Fibroblast of lung (primary cell): ENCODE measurements at regions not wholly inside any gene's neighbourhood (a gene's known extent, or its start where the extent isn't known, plus 50 kb on each side); places are given as distances from the start of the nearest gene placed in this dataset.

Source experiments
- DNase-seq, 2 donors: peaks; one replicate each; pipeline versions ENCODE4 v3.0.0 to v3.0.0-alpha.2; 2010; ENCODE audit warnings: low read depth in 2 of 2
- H2AFZ ChIP-seq: 2 replicates; pipeline ENCODE4 v1.5.1; 2012; ENCODE audit warnings: low read length, control low read depth, inconsistent platforms
- H3K27ac ChIP-seq: 2 replicates; pipeline ENCODE4 v1.5.1; 2011; ENCODE audit warnings: low read length, control low read depth; ENCODE audit not compliant: insufficient read depth
- H3K27me3 ChIP-seq: 2 replicates; pipeline ENCODE4 v1.5.1; 2011; ENCODE audit warnings: mild to moderate bottlenecking, low read length; ENCODE audit not compliant: control insufficient read depth, insufficient read depth
- H3K36me3 ChIP-seq: 2 replicates; pipeline ENCODE4 v1.5.1; 2011; ENCODE audit warnings: low read length; ENCODE audit not compliant: control insufficient read depth, insufficient read depth
- H3K4me1 ChIP-seq: 2 replicates; pipeline ENCODE4 v1.5.1; 2011; ENCODE audit warnings: low read length; ENCODE audit not compliant: control insufficient read depth, insufficient read depth; ENCODE audit errors: extremely low read depth
- H3K4me2 ChIP-seq: 2 replicates; pipeline ENCODE4 v1.5.1; 2011; ENCODE audit warnings: low read length, control low read depth; ENCODE audit not compliant: insufficient read depth; ENCODE audit errors: extremely low read depth
- H3K4me3 ChIP-seq, 4 experiments: fragments of 200-600 bp in 1 of 4; sonication (generic) in 1 of 4; replicated peaks in 1 of 4; 2 replicates each; pipeline ENCODE4 v1.5.1; 2011 to 2016; ENCODE audit warnings: low read length in 4 of 4, low read depth in 3 of 4, mild to moderate bottlenecking in 3 of 4, control low read depth in 2 of 4, inconsistent platforms in 1 of 4, mixed read lengths in 1 of 4; ENCODE audit not compliant: insufficient read depth in 1 of 4; ENCODE audit errors: control extremely low read depth in 1 of 4
- H3K79me2 ChIP-seq: 2 replicates; pipeline ENCODE4 v1.5.1; 2012; ENCODE audit warnings: mild to moderate bottlenecking, low read length, inconsistent platforms; ENCODE audit not compliant: control insufficient read depth, insufficient read depth
- H3K9ac ChIP-seq: 2 replicates; pipeline ENCODE4 v1.5.1; 2011; ENCODE audit warnings: mild to moderate bottlenecking, low read length, control low read depth; ENCODE audit not compliant: insufficient read depth
- H3K9me3 ChIP-seq: 2 replicates; pipeline ENCODE4 v1.5.1; 2012; ENCODE audit warnings: low read depth, low read length; ENCODE audit not compliant: control insufficient read depth, insufficient read depth
- H4K20me1 ChIP-seq: 2 replicates; pipeline ENCODE4 v1.5.1; 2011; ENCODE audit warnings: low read length; ENCODE audit not compliant: control insufficient read depth, insufficient read depth; ENCODE audit errors: extremely low read depth
- EZH2 ChIP-seq: IDR thresholded peaks from 2 replicates; pipeline ENCODE4 v1.5.1; 2012; ENCODE audit warnings: low read length, control low read depth, mild to moderate bottlenecking; ENCODE audit errors: missing control alignments
- TF ChIP-seq, protein P1 (sequence below), 2 donors: IDR thresholded peaks in 1 of 2; conservative IDR thresholded peaks in 1 of 2; 1 replicate in 1 of 2; 2 replicates in 1 of 2; pipeline ENCODE4 v1.5.1; 2011 to 2012; ENCODE audit warnings: low read length in 2 of 2, control low read depth in 1 of 2, inconsistent platforms in 1 of 2, low read depth in 1 of 2, mild to moderate bottlenecking in 1 of 2

GRCh38 chr2:176540995-176541394, 271.8 kb downstream of the MTX2 start:
- H3K9me3 ChIP-seq: no peaks in the 10 kb centered on the region
- H3K9ac ChIP-seq: no peak overlapping the region
- no peak for DNase-seq
- no peaks in the 10 kb centered on the region for H3K4me1 ChIP-seq
- H3K79me2 ChIP-seq: no peaks in the 10 kb centered on the region
- no peaks in the 10 kb centered on the region for H4K20me1 ChIP-seq
- no peak overlapping the region for H3K27ac ChIP-seq
- H3K27me3 ChIP-seq: no peaks in the 10 kb centered on the region
- no peak overlapping the region for H2AFZ ChIP-seq
- no peaks in the 10 kb centered on the region for H3K36me3 ChIP-seq
- H3K4me3 ChIP-seq: no peak overlapping the region
- TF ChIP-seq, protein P1, sequence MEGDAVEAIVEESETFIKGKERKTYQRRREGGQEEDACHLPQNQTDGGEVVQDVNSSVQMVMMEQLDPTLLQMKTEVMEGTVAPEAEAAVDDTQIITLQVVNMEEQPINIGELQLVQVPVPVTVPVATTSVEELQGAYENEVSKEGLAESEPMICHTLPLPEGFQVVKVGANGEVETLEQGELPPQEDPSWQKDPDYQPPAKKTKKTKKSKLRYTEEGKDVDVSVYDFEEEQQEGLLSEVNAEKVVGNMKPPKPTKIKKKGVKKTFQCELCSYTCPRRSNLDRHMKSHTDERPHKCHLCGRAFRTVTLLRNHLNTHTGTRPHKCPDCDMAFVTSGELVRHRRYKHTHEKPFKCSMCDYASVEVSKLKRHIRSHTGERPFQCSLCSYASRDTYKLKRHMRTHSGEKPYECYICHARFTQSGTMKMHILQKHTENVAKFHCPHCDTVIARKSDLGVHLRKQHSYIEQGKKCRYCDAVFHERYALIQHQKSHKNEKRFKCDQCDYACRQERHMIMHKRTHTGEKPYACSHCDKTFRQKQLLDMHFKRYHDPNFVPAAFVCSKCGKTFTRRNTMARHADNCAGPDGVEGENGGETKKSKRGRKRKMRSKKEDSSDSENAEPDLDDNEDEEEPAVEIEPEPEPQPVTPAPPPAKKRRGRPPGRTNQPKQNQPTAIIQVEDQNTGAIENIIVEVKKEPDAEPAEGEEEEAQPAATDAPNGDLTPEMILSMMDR (conservative IDR thresholded peaks at IDR 0.05 in 1 of 2, IDR thresholded peaks at IDR 0.05 in 1 of 2; ENCODE audit: low read depth in 1 of 2, low read length in 2 of 2): no peak
- no peak for TF ChIP-seq EZH2
- no peak overlapping the region for H3K4me2 ChIP-seq

DNA sequence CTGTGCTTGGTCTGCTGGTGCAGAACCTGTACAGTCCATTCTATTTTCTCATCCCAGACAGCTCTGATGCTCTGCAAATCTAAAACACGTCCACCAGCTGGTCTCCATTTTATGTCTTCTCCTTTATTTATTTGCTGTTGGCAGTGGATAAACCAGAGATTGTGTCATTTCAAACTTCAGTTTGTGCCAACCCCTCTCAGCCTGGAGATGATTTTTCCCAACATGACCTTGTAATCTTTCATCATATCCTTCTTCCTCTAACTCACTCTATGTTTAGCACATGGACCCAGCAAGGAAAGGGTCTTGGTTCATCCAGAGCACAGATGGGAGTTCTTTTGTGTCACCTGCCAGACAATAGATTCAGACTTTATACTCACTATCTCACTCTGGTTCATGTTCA, 273.2 kb downstream of the MTX2 start:
- no peak overlapping the region for H3K9ac ChIP-seq
- H3K27ac ChIP-seq: no peak overlapping the region
- H3K4me1 ChIP-seq: no peaks in the 10 kb centered on the region
- H4K20me1 ChIP-seq: no peaks in the 10 kb centered on the region
- no peaks in the 10 kb centered on the region for H3K79me2 ChIP-seq
- no peak overlapping the region for H3K4me3 ChIP-seq
- H3K36me3 ChIP-seq: no peaks in the 10 kb centered on the region
- no peaks in the 10 kb centered on the region for H3K9me3 ChIP-seq
- TF ChIP-seq, protein P1 (conservative IDR thresholded peaks at IDR 0.05 in 1 of 2, IDR thresholded peaks at IDR 0.05 in 1 of 2; ENCODE audit: low read depth in 1 of 2, low read length in 2 of 2): no peak
- no peak for TF ChIP-seq EZH2
- H2AFZ ChIP-seq: no peak overlapping the region
- H3K4me2 ChIP-seq: no peak overlapping the region
- no peaks in the 10 kb centered on the region for H3K27me3 ChIP-seq
- no peak for DNase-seq

- Histone ChIP-seq H4K20me1 (no peaks in the 10 kb centered on the region), H2AFZ (no peak overlapping the region), H3K36me3 (no peaks in the 10 kb centered on the region), H3K27me3 (no peaks in the 10 kb centered on the region), H3K4me2 (no peak overlapping the region), H3K27ac (no peak overlapping the region), H3K4me3 (no peak overlapping the region), H3K9ac (no peak overlapping the region), H3K4me1 (no peaks in the 10 kb centered on the region), H3K79me2 (no peaks in the 10 kb centered on the region), H3K9me3 (no peaks in the 10 kb centered on the region)
- TF ChIP-seq EZH2: no peak
- TF ChIP-seq, protein P1 (conservative IDR thresholded peaks at IDR 0.05 in 1 of 2, IDR thresholded peaks at IDR 0.05 in 1 of 2; ENCODE audit: low read depth in 1 of 2, low read length in 2 of 2): no peak
- no peak for DNase-seq
Measured at GRCh38 chr2:176544557-176544956, 275.3 kb downstream of the MTX2 start.
